NCI-H510A (cell line): ENCODE measurements at regions not wholly inside any gene's neighbourhood (a gene's known extent, or its start where the extent isn't known, plus 50 kb on each side); places are given as distances from the start of the nearest gene placed in this dataset.
"Not testable (repeated sequence)": the region's sequence is repeated elsewhere in the genome, so short reads cannot be mapped to it uniquely, and the experiment has no call there.

ENCODE experiments used
- DNase-seq: peaks from one replicate; lab custom pipeline; 2025; lab: John Stamatoyannopoulos, UW

DNA sequence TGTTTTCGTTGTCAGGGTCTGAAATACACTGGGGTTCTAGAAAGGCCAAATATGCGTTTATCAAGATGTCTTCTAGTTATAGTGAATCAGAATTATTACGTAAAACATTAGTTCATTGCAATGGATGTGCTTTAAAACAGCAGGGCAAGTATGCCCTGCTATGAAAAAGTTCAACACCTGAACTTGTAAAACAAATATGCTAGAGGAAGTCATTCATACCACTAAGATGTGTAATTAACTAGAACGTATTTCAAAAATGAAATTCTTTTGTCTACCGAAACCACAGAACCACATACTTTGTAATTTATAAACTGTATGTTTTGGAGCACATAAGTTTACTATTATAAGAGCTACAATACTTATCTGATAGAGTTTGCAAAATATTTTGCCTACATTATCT lies 266.2 kb downstream of the KCTD12 start:
- DNase-seq, result no peak

GRCh38 chr13:76619631-76620030 lies 266.6 kb downstream of the KCTD12 start:
- DNase-seq, result no peak

DNA sequence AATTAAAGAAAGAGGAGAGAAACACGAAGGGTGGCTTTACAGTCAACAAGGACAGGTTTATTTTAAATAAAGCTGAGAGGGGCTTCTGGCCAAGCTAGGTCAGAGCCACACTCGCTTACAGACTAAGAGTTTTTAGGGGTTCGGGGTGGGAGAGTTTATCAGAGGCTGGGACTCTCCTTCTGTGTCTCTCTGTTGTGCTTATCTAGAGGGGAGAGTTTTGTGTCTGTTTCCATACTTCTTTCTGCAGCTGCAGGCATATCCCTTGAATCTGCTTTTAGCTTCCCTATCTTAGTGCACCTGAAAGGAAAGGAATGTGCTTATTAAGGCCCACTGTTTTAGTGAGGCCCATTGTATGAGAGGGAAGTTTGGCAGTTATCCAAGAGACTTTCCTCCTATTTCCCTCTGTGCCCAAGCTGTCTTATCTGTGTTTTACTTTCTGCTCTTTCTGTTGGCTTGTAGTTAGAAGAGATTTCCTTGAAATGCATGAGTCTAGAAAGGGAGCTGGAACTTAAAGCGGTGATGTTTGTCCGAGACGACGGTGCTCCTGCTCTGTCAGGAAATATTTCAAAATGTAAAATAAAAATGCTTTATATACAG lies 275.3 kb downstream of the KCTD12 start:
- DNase-seq, result no peak

DNA sequence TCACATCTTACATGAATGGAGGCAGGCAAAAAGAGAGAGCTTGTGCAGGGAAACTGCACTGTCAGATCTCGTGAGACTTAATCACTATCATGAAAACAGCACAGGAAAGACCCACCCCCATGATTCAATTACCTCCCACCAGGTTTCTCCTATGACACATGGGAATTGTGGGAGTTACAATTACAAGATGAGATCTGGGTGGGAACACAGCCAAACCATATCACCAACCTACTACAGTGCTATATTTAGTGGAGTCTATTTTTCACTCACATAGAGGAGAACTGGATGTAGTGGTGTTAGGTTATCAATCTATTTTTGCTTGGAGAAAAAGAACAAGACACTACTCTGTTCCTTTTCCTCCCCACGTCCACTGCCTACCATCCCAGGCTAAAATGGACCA lies 276.6 kb downstream of the KCTD12 start:
- no peak for DNase-seq

DNA sequence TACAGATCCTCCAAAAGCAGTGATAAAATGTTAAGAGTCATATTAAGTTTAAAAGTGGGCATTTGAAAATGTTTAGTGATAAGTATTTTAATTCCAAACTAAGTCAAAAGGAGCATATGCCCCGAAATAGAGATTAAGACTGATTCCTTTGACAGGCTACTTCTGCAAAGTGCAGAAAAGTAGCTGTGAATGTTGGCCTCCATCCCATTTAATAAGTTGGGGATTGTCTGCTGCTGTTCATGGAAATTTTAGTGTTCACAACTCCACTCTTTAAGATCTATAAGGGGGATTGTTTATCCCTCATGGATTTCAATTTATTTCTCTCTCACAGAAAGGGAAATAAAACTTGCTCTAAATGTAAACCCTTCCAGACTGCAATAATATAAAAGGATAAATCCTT lies 278.3 kb downstream of the KCTD12 start:
- no peak for DNase-seq

GRCh38 chr13:76600081-76600480 lies 286.1 kb downstream of the KCTD12 start:
- DNase-seq, result no peak

DNA sequence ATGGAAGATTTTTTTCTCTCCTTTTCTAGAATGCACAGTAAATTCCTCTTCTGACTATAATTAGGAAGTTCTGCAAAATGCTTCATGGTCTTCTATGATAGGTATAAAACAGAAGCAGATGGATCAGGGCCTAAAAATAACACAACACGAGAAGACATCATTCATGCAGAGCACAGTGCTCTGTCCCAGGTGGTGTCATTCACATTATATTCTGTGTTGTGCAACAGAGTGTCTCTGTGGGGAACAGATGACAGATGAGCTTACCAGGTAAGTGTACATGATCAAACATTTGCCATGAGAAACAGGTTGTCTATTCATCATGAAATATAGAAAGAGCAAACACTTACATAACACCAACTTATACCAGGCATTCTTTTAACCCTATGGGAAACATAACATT lies 288.3 kb downstream of the KCTD12 start:
- no peak for DNase-seq

GRCh38 chr13:76596216-76596615 lies 290.0 kb downstream of the KCTD12 start:
- DNase-seq, result no peak

DNA sequence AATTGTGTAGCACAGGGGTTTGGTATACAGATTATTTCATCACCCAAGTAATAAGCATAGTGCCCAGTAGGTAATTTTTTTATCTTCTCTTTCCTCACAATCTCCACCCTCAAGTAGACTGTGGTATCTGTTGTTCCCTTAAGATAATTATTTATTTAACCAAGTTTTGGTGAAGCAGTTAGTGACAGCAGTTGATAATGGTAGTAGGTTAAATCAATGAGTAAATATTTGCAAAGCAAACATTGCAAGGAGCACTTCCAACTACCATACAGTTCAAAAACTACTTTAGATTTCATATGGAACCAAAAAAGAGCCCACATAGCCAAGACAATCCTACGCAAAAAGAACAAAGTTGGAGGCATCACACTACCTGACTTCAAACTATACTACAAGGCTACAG lies 291.8 kb downstream of the KCTD12 start:
- no peak for DNase-seq

GRCh38 chr13:76586842-76587241 lies 299.4 kb downstream of the KCTD12 start:
- DNase-seq, result no peak

DNA sequence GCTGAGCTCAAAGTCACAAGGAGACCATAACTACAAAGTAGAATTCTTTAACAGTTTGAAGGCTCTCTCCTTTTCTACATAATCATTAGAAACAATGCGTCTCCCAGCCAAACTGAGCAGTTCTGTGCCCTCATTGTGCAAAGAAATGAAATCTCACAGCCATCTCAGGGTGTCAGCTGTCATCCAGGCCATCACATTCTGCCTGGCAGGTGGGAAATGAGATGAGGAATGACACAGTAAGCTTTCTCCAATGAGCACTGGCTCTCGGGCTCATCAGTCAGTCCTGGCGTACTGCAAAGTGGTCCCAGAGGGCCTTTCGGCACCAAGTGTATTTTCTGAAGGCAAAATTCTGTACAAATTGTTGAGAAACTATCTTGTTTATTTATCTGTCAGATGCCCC lies 306.5 kb downstream of the KCTD12 start:
- DNase-seq, result no peak

DNA sequence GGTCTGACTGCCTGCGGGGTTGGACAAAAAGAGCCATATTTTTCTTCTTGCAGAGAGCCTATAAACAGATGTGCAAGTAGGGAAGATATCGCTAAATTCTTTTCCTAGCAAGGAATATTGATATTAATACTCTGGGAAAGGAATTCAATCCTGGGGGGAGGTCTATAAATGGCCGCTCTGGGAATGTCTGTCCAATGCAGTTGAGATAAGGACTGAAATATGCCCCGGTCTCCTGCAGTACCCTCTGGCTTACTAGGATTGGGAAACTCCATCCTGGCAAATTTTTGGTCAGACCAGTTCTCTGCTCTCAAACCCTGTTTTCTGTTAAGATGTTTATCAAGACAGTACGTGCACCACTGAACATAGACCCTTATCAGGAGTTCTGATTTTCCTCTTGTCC lies 310.6 kb downstream of the KCTD12 start:
- not testable (repeated sequence) for DNase-seq

DNA sequence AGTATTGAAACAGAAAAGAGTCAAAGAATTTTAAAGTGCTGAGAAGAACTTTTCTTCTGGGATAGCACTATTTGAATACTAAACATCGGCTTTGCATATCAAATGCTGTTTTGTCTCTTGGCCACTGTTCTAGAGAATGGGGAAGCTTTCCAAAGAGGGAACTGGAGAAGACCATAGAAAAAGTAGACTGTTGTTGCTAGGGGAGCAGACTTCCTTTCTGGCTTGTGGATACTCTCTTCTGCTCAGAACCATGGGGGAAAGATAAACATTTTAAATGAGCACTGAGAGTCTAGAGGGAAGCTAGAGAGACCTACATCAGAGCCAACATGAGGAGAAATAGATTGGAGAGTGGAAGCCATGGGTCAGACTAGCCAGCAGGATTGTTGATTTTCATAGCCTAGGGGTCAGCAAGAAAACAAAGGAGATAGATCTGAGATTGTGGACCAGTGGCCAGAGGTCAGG lies 315.7 kb downstream of the KCTD12 start:
- DNase-seq, result no peak

- DNase-seq, result no peak
Measured at GRCh38 chr13:76556627-76557026, 329.6 kb downstream of the KCTD12 start.

DNA sequence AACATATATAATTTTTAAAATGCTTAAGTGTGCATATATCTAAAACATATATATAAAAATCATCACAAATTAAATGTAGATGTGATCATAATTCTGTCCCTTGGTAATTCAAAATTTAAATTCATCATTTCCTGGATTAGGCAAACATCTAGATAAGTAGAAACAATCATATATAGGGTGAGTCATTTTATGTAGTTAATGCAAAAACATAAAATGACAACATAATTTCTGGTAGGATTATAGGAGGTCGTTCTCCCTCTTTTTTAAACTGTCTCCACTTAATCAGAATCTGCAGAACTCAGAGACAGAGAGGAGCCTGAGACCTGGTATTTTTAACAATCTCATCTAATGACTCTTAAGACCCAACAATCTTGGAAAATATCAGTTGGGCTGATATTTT lies 333.4 kb downstream of the KCTD12 start:
- DNase-seq, result no peak

DNA sequence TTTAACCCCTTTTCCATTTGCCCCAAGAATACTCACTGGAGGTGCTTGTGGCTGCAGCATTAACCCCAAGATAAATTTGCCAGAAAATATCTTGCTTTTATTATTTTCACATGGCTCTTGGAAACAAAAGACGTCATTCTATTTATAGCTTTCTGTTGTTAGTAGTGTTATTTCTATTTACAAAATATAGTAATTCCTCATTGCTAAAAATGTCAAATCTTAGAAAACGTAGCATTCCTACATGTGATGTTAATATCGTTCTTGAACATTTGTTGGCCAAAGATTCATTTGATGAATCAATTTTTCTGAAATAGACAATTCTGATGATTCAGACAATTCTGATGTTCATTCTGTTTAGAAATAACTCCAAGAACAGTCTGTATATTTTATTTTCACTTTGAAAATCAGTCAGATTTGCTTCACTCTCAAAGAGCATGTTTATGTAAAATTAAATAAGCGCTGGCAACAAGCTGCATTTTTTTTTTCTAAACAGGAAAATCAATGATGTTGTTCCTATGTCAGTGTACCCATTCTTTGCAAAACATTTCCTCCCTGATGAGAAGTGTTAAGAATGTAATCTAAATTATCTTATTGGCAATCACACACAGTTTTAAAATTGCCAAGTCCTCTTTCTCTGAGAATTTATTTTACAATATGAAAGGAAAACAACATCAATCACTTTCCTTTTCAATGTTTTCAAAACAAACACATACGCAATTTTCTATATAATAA lies 334.0 kb downstream of the KCTD12 start:
- no peak for DNase-seq

- no peak for DNase-seq
Measured at GRCh38 chr13:76542176-76542575, 344.0 kb downstream of the KCTD12 start.

GRCh38 chr13:76538004-76538403 lies 348.2 kb downstream of the KCTD12 start:
- no peak for DNase-seq

- DNase-seq, result no peak
Measured at GRCh38 chr13:76533251-76533650, 353.0 kb downstream of the KCTD12 start.

DNA sequence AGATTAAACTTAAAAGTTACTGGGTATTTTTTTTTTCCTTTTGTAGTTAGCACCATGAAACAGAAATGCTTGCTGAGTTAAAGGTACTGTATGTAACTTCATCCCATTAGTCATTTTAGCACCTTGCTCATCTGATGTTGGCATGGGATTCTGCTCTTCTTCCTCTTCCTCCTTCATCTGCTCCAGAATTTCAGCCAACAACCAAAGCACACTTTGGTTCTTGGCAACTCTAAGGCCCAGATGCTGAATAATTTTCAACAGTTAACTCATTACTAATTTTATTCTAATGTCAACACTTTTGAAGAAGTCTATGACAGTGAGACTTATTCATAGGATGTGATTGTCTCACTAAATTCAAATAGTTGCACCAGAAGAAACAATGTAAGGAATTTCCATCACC lies 359.2 kb downstream of the KCTD12 start:
- no peak for DNase-seq

GRCh38 chr13:76523740-76524340 lies 362.4 kb downstream of the KCTD12 start:
- no peak for DNase-seq

GRCh38 chr13:76522083-76522755 lies 364.0 kb downstream of the KCTD12 start:
- no peak for DNase-seq

DNA sequence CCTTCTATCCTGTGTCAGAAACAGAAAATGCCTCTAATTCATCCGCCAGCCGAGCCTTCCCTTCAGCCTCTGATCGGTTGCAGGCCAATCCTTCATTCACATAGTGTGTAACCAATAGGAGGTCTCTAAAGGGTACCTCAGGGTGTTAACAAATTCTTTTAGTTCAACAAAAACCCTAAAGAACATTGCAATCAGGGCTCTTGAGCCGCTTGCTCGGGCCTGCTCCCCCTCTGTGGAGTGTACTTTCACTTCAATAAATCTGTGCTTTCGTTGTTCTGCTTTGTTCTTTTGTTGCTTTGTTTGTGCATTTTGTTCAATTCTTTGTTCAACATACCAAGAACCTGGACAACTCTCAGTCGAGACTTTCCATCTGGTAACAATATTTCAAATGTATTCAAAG lies 366.5 kb downstream of the KCTD12 start:
- no peak for DNase-seq
